ENCODE measurements at regions not wholly inside any gene's neighbourhood (a gene's known extent, or its start where the extent isn't known, plus 50 kb on each side); places are given as distances from the start of the nearest gene placed in this dataset.

DNA sequence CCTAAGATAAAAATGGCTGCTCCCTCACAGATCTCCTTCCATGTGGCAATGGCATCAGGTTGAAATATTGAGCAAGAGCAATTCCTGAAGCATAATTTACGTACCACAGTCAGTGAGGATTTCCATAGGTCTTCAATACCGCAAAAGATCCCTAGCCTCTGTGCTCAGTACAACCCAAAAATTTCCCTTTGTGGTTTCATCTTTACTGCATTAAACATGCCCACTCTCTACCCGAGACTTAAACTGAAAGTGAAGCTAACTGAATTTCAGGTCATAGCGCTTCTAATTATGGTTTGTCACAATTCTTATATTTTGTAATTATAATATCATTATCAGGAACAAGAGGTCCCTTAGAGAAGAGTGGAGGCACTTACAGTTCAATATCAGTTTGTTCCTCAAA, 1071.1 kb downstream of the XPNPEP1 start:
- DNase-seq (ENCODE audit: extremely low read depth, low read depth), result no peak
- TF ChIP-seq CTCF (IDR thresholded peaks at IDR 0.05; ENCODE audit: low read depth, low read length, missing control alignments), result no peak
- no peak overlapping the region for H3K4me3 ChIP-seq (replicated peaks; ENCODE audit: low read depth, low read length)

GRCh38 chr10:108850138-108850854, 1073.0 kb downstream of the XPNPEP1 start:
- H3K4me3 ChIP-seq (replicated peaks; ENCODE audit: low read depth, low read length), result no peak overlapping the region
- DNase-seq (ENCODE audit: extremely low read depth, low read depth), result no peak

DNA sequence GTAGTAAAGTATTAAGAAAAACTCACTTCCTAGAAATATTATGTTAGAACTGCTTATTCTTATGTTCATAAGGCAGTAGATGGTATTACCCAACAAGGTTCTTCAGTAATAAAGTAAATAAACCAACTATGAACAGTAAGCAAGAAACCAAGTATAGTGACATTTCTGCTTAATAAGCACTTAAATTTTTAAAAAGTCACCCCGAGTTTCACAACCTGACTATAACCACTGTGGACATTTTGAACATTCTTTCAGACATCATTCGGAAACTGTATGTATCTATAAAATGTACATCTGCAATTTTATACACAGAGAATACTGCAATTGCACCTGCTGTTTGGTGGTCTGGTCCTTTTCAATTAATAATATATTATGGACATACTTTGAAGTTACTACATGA, 1073.6 kb downstream of the XPNPEP1 start:
- no peak for DNase-seq (ENCODE audit: extremely low read depth, low read depth)
- TF ChIP-seq CTCF (IDR thresholded peaks at IDR 0.05; ENCODE audit: low read depth, low read length, missing control alignments), result no peak
- H3K4me3 ChIP-seq (replicated peaks; ENCODE audit: low read depth, low read length), result no peak overlapping the region

More at GRCh38 chr10:108850138-108850854, 1073.0 kb downstream of the XPNPEP1 start:
- no peak for TF ChIP-seq CTCF (IDR thresholded peaks at IDR 0.05; ENCODE audit: low read depth, low read length, missing control alignments)

DNA sequence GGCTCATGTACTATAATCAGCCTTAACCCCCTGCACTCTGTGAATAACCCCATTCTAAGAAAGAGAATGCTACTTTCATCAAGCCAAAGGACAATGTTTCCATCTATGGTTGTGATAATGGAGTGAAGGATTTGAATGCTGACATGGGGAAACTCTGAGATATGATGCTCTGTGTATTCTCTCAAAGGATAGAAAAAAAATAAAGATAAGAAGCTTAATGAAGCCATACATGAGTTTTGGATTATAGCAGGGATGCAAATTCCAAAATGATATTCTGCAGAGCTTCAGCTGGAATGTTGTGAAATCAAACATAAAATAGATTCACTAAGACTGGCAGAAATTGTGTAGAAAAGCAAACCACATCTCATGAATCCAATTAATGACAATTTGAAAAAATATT, 1074.1 kb downstream of the XPNPEP1 start:
- DNase-seq (ENCODE audit: extremely low read depth, low read depth), result no peak
- no peak overlapping the region for H3K4me3 ChIP-seq (replicated peaks; ENCODE audit: low read depth, low read length)
- TF ChIP-seq CTCF (IDR thresholded peaks at IDR 0.05; ENCODE audit: low read depth, low read length, missing control alignments), result no peak

GRCh38 chr10:108848046-108848445, 1075.3 kb downstream of the XPNPEP1 start:
- no peak for DNase-seq (ENCODE audit: extremely low read depth, low read depth)
- no peak for TF ChIP-seq CTCF (IDR thresholded peaks at IDR 0.05; ENCODE audit: low read depth, low read length, missing control alignments)
- H3K4me3 ChIP-seq (replicated peaks; ENCODE audit: low read depth, low read length), result no peak overlapping the region

GRCh38 chr10:108840944-108841343, 1082.4 kb downstream of the XPNPEP1 start:
- DNase-seq (ENCODE audit: extremely low read depth, low read depth), result no peak
- H3K4me3 ChIP-seq (replicated peaks; ENCODE audit: low read depth, low read length), result no peak overlapping the region
- no peak for TF ChIP-seq CTCF (IDR thresholded peaks at IDR 0.05; ENCODE audit: low read depth, low read length, missing control alignments)

DNA sequence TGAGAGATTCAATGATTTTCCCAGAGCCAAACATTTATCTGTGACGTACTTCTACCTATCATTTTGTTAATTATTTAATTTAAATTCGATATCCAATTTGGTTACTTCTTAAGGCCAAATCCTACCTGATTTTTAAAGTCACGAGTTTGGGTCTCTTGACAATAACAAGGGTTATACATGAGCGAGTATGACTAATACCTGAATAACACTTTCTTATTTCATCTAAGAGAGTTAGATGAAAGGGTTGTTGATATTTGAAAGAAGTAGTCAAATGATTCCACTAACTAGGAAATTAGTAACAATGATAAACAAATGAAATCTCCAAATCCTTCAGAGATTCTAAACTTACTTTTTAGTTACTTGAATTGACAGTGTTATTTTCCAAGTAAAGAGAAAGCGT, 1086.9 kb downstream of the XPNPEP1 start:
- DNase-seq (ENCODE audit: extremely low read depth, low read depth), result no peak
- H3K4me3 ChIP-seq (replicated peaks; ENCODE audit: low read depth, low read length), result no peak overlapping the region
- no peak for TF ChIP-seq CTCF (IDR thresholded peaks at IDR 0.05; ENCODE audit: low read depth, low read length, missing control alignments)
